GM06990 (cell line): ENCODE measurements at regions not wholly inside any gene's neighbourhood (a gene's known extent, or its start where the extent isn't known, plus 50 kb on each side); places are given as distances from the start of the nearest gene placed in this dataset.

Experiments used
- DNase-seq: peaks from one replicate; pipeline ENCODE4 v3.0.0-alpha.2; 2011; ENCODE audit not compliant: insufficient read length; ENCODE audit errors: extremely low read depth
- H3K27me3 ChIP-seq: replicated peaks from 2 replicates; pipeline ENCODE4 v1.6.0; 2011; ENCODE audit warnings: low read length; ENCODE audit not compliant: control insufficient read depth, insufficient read depth
- H3K36me3 ChIP-seq: 2 replicates; pipeline ENCODE4 v1.5.1; 2011; ENCODE audit warnings: low read length; ENCODE audit not compliant: control insufficient read depth, insufficient read depth
- H3K4me3 ChIP-seq: replicated peaks from 2 replicates; pipeline ENCODE4 v1.5.1; 2011; ENCODE audit warnings: low read depth, mild to moderate bottlenecking, control low read depth, low read length
- TF ChIP-seq, protein P1 (sequence below): IDR thresholded peaks from 2 replicates; pipeline ENCODE4 v1.5.1; 2011; ENCODE audit warnings: low read length, control low read depth, mild to moderate bottlenecking, inconsistent platforms; ENCODE audit not compliant: insufficient read depth, poor library complexity, severe bottlenecking

GRCh38 chr20:7452890-7453289, 487.4 kb downstream of the HAO1 start:
- no peaks in the 10 kb centered on the region for H3K27me3 ChIP-seq
- no peaks in the 10 kb centered on the region for H3K36me3 ChIP-seq
- no peak for DNase-seq
- TF ChIP-seq, protein P1, sequence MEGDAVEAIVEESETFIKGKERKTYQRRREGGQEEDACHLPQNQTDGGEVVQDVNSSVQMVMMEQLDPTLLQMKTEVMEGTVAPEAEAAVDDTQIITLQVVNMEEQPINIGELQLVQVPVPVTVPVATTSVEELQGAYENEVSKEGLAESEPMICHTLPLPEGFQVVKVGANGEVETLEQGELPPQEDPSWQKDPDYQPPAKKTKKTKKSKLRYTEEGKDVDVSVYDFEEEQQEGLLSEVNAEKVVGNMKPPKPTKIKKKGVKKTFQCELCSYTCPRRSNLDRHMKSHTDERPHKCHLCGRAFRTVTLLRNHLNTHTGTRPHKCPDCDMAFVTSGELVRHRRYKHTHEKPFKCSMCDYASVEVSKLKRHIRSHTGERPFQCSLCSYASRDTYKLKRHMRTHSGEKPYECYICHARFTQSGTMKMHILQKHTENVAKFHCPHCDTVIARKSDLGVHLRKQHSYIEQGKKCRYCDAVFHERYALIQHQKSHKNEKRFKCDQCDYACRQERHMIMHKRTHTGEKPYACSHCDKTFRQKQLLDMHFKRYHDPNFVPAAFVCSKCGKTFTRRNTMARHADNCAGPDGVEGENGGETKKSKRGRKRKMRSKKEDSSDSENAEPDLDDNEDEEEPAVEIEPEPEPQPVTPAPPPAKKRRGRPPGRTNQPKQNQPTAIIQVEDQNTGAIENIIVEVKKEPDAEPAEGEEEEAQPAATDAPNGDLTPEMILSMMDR: no peak
- H3K4me3 ChIP-seq: no peak overlapping the region

DNA sequence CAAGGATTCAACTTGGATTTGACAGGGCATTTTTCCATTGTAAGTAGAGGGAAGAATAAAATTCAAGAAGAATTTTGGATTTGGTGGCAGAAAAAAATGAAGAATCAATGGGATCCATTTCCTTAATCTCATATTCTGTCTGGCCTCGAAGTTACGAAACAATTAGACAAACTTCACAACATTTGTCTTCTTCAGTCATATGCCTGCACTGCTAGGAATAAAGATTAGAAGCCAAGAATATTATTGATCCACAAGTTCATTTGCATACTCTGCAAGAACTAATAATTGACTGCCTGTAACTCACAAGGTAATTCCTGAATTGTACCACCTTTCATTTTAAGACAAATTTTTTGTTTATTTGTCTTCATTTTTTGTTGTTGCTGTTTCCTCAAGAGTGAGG, 486.2 kb downstream of the HAO1 start:
- no peak for DNase-seq
- Histone ChIP-seq H3K27me3 (no peaks in the 10 kb centered on the region), H3K4me3 (no peak overlapping the region), H3K36me3 (no peaks in the 10 kb centered on the region)
- TF ChIP-seq, protein P1: no peak

GRCh38 chr20:7458459-7458858, 481.8 kb downstream of the HAO1 start:
- TF ChIP-seq, protein P1: no peak
- H3K4me3 ChIP-seq: no peak overlapping the region

GRCh38 chr20:7459083-7459482, 481.2 kb downstream of the HAO1 start:
- no peaks in the 10 kb centered on the region for H3K36me3 ChIP-seq
- DNase-seq: no peak

More at GRCh38 chr20:7458459-7458858, 481.8 kb downstream of the HAO1 start:
- H3K36me3 ChIP-seq: no peaks in the 10 kb centered on the region
- H3K27me3 ChIP-seq: no peaks in the 10 kb centered on the region
- no peak for DNase-seq

GRCh38 chr20:7463290-7463689, 477.0 kb downstream of the HAO1 start:
- TF ChIP-seq, protein P1: no peak
- H3K36me3 ChIP-seq: no peaks in the 10 kb centered on the region
- H3K27me3 ChIP-seq: no peaks in the 10 kb centered on the region
- H3K4me3 ChIP-seq: no peak overlapping the region
- no peak for DNase-seq

More at GRCh38 chr20:7459083-7459482, 481.2 kb downstream of the HAO1 start:
- no peaks in the 10 kb centered on the region for H3K27me3 ChIP-seq
- TF ChIP-seq, protein P1: no peak
- H3K4me3 ChIP-seq: no peak overlapping the region

DNA sequence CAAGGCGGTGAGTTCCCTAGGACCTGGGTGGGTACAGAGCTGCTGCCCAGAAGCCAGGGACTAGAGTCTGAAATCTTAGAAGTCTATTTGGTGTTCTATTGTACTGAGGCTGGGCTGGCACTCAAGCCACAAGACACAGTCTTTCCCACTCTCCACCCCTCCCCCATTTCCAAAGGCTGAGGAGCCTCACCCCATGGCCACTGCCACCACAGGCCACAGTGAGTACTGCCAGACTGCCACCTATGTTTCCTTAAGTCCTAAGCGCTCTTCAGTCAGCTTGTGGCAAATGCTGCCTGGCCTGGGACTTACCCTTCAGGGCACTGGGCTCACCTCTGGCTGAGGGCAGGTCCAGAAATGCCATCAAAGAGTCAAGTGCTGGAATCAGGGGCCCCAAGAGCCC, 469.3 kb downstream of the HAO1 start:
- Histone ChIP-seq H3K4me3 (no peak overlapping the region), H3K27me3 (no peaks in the 10 kb centered on the region), H3K36me3 (no peaks in the 10 kb centered on the region)
- TF ChIP-seq, protein P1: no peak
- no peak for DNase-seq
